22Rv1 (cell line): ENCODE measurements at regions not wholly inside any gene's neighbourhood (a gene's known extent, or its start where the extent isn't known, plus 50 kb on each side); places are given as distances from the start of the nearest gene placed in this dataset.

Source experiments
- H3K27ac ChIP-seq: fragments of 450-650 bp; 2 replicates; pipeline ENCODE4 v1.5.1; 2017
- ZFX ChIP-seq: fragments of 450-650 bp; IDR thresholded peaks from 2 replicates; pipeline ENCODE4 v1.6.1; 2017; ENCODE audit warnings: antibody characterized with exemption, borderline replicate concordance
- TF ChIP-seq, protein P1 (sequence below): fragments of 450-650 bp; IDR thresholded peaks from 2 replicates; pipeline ENCODE4 v1.5.1; 2017; ENCODE audit warnings: mild to moderate bottlenecking

GRCh38 chr1:118429856-118430255 lies 244.8 kb upstream of the SPAG17 start:
- TF ChIP-seq ZFX, result no peak
- TF ChIP-seq, protein P1, sequence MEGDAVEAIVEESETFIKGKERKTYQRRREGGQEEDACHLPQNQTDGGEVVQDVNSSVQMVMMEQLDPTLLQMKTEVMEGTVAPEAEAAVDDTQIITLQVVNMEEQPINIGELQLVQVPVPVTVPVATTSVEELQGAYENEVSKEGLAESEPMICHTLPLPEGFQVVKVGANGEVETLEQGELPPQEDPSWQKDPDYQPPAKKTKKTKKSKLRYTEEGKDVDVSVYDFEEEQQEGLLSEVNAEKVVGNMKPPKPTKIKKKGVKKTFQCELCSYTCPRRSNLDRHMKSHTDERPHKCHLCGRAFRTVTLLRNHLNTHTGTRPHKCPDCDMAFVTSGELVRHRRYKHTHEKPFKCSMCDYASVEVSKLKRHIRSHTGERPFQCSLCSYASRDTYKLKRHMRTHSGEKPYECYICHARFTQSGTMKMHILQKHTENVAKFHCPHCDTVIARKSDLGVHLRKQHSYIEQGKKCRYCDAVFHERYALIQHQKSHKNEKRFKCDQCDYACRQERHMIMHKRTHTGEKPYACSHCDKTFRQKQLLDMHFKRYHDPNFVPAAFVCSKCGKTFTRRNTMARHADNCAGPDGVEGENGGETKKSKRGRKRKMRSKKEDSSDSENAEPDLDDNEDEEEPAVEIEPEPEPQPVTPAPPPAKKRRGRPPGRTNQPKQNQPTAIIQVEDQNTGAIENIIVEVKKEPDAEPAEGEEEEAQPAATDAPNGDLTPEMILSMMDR, result no peak
- H3K27ac ChIP-seq, result no peak overlapping the region

DNA sequence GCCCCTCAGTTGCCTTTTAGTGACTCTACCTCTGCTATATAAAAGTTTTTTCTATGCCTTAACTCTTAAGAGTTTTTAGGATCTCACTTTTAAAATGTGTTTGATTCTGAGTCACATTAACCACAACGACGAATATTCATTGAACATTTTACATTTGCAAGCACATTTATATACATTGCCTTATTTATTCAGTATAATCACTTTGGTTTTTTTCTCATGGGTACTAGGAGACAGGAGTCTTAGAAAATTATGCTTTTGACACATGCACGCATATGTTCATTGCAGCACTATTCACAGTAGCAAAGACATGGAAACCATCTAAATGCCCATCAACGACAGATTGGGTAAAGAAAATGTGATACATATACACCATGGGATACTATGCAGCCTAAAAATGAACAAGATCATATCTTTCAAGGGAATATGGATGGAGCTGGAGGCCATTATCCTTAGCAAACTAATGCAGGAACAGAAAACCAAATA lies 236.9 kb upstream of the SPAG17 start:
- TF ChIP-seq, protein P1, result no peak
- no peak for TF ChIP-seq ZFX
- H3K27ac ChIP-seq, result no peak overlapping the region

DNA sequence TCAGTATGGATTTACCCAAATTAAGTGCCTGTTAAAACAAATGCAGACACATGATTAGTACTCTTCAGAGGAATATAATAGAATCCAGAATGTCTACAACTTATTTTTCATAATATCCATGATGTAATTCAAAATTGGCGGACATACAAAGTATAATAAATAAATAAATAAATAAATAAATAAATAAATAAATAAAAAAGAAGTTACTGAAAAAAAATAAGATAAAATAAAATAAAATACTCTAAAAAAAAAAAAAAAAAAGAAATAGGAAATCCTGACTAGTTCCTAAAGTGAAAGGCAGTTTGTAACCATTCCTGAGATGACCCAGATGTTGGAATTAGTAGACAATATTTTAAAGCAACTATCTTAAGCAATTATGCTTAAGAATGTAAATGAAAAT lies 219.0 kb upstream of the SPAG17 start:
- TF ChIP-seq, protein P1, result no peak
- TF ChIP-seq ZFX, result no peak
- no peak overlapping the region for H3K27ac ChIP-seq

GRCh38 chr1:118397496-118397859 lies 212.4 kb upstream of the SPAG17 start:
- TF ChIP-seq, protein P1, result no peak
- TF ChIP-seq ZFX, result no peak
- H3K27ac ChIP-seq, result no peak overlapping the region

DNA sequence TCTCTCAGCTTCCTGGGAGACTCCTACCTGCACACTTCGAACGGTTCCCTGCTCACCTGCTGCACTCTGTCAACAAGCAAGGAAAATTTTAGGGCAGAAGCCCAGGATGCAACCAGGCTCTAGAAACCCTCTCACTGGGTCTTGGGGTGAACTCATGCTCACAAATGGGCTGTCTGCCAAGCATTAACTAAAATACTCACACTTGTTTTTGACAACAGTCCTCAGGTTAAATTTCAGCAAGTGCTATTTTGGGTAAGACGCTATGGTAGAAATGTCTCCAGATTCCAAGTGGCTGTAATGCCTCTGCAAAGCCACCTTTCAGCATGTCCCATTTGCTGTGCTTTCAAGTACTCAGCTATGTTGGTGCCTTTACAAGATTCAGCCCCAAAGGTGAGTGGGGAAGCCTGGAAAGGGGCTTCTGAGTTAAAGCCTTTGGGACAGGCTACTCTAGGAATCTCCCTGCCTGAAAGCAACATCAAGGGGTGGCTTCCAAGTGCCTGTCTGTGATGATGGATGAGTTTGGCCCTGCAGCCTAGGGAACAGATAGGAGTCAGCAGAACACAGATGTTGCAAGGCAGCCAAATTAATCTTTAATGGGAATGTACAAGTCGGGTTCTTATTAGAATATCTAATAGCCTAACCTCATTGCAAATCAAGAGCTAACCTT lies 211.9 kb upstream of the SPAG17 start:
- no peak overlapping the region for H3K27ac ChIP-seq
- no peak for TF ChIP-seq ZFX

GRCh38 chr1:118396279-118396678 lies 211.3 kb upstream of the SPAG17 start:
- no peak overlapping the region for H3K27ac ChIP-seq
- TF ChIP-seq, protein P1, result no peak
- TF ChIP-seq ZFX, result no peak

DNA sequence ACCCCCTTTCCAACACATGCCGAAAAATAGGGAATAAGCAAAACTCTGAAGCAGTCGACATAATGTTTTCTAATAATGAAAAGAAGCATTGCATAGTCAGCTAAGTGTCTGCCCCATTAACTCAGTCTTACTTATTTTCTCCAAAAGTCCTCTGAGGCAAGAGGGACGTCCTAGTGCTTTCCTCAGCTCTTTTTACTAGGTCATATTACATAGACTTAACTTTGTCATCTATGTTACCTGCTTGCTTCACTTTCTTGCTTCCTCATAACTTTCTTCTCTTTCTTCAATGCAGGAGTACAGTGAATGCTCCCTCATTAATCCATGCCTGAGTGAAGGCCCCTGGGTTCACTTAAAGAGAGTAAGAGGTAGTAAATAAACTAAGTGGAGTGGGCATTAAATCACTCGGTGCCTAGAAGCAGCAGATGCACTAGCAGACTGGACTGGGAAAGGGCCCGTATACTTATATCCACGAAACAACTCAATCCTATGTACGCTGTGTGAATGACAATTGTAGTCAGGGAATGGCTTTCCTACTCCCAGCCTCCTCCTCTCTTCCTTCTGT lies 210.5 kb upstream of the SPAG17 start:
- no peak overlapping the region for H3K27ac ChIP-seq
- no peak for TF ChIP-seq ZFX
- TF ChIP-seq, protein P1, result no peak
